ENCODE measurements at regions not wholly inside any gene's neighbourhood (a gene's known extent, or its start where the extent isn't known, plus 50 kb on each side); places are given as distances from the start of the nearest gene placed in this dataset.

GRCh38 chr13:74707291-74707690, 573.1 kb upstream of the KLF12 start:
- no peak for DNase-seq

DNA sequence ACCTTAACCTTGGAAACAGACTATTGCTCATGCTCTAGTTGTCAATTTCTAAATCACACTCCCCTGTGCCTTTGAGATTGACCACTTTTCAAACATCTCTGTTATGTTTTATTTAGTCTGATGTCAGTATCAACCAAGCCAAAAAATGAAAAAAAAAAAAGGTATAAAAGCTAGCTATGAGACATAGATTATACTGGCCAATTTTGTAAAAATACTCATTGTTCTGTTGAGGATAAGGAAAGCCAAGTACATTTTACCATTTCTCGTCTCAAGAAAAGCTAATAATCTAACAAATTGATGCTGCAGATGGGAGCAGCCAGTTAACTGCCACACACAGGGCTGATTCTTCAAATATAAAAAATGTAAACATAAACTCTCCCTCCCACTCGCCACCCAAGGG, 572.6 kb upstream of the KLF12 start:
- DNase-seq, result no peak

DNA sequence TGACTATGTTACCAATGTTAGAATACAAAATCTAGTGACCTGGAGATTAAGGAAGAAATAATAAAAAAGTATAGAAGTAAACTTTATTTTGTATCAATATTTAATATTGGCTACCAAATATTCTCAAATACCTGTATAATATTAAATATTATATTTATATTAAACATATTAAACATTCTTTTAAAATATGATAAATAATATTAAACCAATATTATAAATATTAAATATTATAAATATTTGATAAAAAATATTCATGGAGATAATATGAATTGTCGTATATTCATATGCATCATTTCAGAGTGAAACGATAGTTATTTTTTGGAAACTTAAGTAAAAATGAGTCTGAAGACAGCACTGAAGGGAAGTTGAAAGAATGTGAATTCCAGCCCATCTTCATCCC, 571.2 kb upstream of the KLF12 start:
- DNase-seq, result no peak

DNA sequence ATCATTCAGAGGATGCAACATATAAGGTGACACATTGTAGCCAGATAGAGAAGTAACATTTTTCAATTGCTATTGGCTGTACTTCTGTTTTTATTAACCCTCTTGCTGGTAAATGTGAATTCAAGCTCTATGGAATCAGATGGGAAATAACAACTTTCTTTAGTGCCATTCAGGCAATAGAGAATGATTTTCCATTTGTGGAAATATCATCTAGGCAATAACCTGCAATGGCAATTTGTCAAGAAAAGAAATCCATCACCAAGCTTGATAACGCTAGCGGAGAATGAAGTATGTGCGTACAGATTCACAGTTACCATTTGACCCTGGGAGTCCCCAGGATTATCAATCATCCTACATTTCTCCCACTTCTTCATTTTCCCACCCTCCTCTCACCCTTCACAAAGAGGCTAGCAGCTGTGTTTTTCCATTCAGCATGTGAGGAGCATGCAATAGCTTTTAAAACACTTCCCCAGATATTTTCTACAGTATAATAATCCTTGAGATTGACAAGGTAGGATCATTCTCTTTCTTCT, 569.7 kb upstream of the KLF12 start:
- DNase-seq, result no peak

DNA sequence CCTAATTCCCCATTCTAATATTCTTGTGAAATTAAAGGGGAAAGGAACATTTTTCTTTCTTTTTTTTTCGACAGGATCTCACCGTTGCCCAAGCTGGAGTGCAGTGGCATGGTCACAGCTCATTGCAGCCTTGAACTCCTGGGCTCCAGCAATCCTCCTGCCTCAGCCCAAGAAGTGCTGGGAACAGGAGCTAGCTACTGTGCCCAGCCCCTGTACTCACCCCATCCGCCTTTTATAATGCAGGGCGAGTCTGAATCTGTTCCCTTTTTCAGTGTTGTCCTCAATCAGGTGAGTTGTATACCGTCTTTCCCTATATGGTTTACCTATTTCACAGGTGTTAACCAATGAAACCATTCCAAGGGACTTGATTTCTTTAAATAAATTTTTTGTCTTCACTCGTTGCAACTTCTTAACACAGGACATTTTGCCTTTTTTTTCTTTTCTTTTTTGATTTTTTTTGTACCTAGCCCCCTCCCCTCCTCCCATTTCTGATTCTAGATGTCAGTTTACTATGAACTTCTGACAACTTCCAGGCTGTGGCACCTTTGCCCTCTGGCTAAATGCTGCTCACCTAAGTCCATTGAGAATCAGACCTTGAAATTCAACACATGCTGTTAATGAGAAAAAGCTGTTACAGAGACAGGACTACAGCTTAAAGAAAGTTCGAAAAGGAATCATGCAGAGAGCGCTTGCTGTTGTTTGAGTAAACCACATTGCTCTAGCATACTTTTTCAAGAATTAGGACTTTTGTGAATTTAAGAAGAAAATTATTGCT, 562.1 kb upstream of the KLF12 start:
- DNase-seq, result no peak

GRCh38 chr13:74695021-74695800, 561.0 kb upstream of the KLF12 start:
- DNase-seq, result no peak

- DNase-seq, result no peak
These were observed 553.4 kb upstream of the KLF12 start for GRCh38 chr13:74687442-74688182.

DNA sequence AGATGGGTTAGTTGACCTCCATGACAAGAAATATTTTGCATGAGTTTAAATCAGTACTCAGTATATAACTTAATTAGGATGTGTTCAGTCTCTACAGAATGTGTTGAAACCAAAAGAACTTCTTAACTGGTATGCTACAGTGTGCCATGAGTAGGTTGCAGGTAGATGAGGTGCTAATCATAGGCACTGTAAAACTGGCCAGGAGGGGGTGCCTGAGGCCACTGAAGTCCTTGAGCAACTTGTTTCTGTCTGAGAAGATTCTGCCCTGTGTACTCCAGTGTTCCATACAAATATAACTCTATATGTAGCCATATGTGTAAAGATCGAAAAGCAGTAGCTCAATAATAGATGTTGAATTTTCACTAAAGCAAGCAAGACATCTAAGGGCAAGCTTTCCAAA, 549.2 kb upstream of the KLF12 start:
- no peak for DNase-seq

GRCh38 chr13:74682746-74683145, 548.5 kb upstream of the KLF12 start:
- no peak for DNase-seq

- no peak for DNase-seq
These were observed 547.7 kb upstream of the KLF12 start for GRCh38 chr13:74681891-74682290.

GRCh38 chr13:74678308-74678965, 544.2 kb upstream of the KLF12 start:
- DNase-seq, result no peak

DNA sequence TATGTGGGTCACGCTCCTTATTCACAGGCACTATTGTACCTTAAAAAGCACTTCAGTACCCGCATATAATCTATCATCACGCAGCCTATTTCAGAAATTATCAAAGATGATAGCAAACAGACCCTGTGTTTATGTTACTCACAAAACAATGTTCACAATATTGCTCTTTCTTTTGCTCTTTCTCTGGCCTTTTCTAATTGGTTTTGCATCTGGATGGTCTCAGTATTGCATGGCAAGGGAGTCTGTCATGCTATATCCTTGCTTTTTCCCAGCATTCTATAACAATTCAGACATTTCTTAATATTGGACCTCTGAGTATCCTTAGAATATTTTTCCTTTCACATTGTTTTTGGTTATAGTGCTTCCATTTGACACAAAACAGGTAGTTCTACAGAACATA, 541.8 kb upstream of the KLF12 start:
- no peak for DNase-seq

GRCh38 chr13:74675182-74675581, 541.0 kb upstream of the KLF12 start:
- DNase-seq, result no peak

- DNase-seq, result no peak
These were observed 540.5 kb upstream of the KLF12 start for GRCh38 chr13:74674720-74675119.

GRCh38 chr13:74669149-74669548, 534.9 kb upstream of the KLF12 start:
- DNase-seq, result no peak

GRCh38 chr13:74667656-74668203, 533.5 kb upstream of the KLF12 start:
- DNase-seq, result no peak

DNA sequence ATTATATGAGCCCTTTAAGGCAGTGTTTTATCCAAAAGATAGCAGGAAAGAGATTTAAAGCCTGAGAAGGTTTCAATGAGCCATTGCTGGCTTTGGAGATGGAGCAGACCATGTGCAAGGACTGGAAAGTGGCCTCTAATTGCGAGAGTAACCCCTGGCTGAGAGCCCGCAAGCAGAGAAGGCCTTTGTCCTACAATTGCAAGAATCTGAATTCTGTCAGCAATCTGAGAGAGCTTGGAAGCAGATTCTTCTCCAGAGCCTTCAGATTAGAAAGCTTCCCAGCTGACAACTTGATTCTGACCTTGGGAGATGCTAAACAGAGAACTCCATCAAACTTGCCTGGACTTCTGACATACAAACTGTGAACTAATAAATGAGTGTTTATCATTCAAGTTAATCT, 528.7 kb upstream of the KLF12 start:
- DNase-seq, result no peak

DNA sequence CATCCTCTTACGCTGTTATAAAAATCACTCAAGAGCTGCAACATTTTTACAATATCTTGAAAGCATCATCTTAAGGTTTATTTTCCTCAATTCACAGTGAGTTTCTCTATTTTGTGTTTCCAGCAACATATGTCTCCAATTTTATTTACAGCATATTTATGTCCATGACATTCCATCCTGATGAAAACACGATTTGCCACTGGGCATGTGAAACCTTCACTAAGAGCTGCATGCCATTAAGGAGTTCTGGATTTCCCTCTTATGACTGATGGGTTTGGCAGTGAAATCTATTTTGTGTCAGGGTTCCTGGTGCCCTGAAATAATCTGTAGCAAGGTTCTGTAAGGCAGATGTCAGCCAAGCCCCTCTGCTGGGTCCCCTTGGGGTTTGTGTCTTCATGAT, 527.6 kb upstream of the KLF12 start:
- DNase-seq, result no peak

GRCh38 chr13:74657765-74658164, 523.6 kb upstream of the KLF12 start:
- no peak for DNase-seq

DNA sequence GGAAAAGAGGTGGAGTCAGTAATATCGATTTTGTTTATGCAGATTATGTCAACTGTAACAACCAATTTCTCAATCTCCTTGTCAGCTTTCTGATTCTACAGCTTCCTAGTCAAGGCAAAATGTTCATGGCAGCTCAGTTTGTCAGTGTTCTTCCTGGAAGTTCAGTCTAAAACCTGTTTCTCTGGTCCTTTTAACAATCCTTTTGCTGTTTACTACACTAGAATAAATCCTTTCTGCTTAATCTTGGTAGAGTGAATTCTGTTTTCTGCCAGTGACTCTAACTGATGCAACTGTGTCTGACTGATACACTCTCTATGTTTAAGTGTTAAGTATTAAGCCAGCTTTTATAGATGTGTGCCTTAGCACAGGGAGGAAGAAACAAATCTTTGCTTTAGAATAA, 516.9 kb upstream of the KLF12 start:
- DNase-seq, result no peak

DNA sequence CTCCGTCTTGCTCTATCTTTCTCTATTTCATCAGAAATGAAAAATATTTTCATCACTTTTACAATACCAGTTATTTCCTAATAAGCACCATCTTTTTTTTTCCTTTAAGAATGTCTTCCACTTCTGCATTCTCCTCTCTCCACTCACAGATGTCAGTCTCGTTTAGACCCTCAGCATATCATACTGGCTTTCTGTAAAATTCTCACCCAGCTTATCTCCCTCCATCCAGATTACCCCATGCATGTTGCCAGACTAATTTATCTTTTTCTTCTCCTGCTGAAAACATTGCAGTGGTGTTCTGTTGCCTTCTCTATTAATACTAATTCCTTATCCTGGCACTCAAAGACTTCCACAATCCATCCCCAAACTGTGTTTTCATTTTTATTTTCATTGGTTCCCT, 513.8 kb upstream of the KLF12 start:
- DNase-seq, result no peak

DNA sequence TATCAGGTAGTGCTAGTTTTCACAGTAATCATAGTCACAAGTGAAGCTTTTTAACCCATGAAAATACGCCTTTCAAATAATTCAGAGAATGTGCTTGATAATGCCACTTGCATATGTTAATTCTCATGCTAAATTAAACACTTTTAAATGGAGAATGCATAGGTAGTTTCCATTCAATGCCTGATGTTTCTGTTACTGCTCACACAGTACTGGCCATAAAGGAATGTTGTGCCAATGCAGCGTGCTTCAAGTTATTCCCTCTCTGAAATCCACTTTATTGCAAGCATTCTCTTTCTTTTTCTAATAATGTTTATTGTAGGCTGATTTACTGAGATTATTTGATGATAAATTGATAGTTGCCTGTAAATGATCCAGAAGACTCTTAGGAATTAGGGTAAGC, 513.0 kb upstream of the KLF12 start:
- DNase-seq, result no peak
